ENCODE measurements at regions not wholly inside any gene's neighbourhood (a gene's known extent, or its start where the extent isn't known, plus 50 kb on each side); places are given as distances from the start of the nearest gene placed in this dataset.

DNA sequence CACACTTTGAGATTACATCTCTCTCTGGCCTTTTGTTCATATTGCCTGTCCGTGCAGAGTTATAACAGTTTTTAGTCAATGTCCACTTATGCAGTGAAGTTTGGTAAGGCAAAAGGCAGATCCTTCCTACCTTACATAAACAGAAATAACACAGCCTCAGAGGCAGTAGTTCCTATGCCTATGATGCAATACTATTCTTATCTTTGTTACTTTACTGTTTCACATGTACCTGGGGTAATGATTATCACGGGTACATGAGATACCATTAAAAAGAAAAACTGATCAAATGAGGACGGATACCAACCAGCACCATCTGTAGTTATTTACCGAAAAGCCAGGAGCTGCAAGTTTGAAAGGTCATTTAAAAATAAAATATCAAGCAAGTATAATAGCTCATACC is 166.8 kb downstream of the BTC start:
- TF ChIP-seq POLR2AphosphoS5 (IDR thresholded peaks at IDR 0.05; ENCODE audit: insufficient read depth in 1 of 2, low read depth in 1 of 2) = no peak
- TF ChIP-seq, protein P1, sequence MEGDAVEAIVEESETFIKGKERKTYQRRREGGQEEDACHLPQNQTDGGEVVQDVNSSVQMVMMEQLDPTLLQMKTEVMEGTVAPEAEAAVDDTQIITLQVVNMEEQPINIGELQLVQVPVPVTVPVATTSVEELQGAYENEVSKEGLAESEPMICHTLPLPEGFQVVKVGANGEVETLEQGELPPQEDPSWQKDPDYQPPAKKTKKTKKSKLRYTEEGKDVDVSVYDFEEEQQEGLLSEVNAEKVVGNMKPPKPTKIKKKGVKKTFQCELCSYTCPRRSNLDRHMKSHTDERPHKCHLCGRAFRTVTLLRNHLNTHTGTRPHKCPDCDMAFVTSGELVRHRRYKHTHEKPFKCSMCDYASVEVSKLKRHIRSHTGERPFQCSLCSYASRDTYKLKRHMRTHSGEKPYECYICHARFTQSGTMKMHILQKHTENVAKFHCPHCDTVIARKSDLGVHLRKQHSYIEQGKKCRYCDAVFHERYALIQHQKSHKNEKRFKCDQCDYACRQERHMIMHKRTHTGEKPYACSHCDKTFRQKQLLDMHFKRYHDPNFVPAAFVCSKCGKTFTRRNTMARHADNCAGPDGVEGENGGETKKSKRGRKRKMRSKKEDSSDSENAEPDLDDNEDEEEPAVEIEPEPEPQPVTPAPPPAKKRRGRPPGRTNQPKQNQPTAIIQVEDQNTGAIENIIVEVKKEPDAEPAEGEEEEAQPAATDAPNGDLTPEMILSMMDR (IDR thresholded peaks at IDR 0.05) = no peak
